Fibroblast of mammary gland (primary cell): ENCODE measurements at regions not wholly inside any gene's neighbourhood (a gene's known extent, or its start where the extent isn't known, plus 50 kb on each side); places are given as distances from the start of the nearest gene placed in this dataset.
A peak's percentile ranks its signal among the peaks of the same experiment; 100 is the strongest.

ENCODE experiments used
- DNase-seq: peaks from one replicate; pipeline ENCODE4 v3.0.0-alpha.2; 2010; ENCODE audit warnings: low read depth
- H3K4me3 ChIP-seq: 2 replicates; pipeline ENCODE4 v1.5.1; 2011; ENCODE audit warnings: low read depth, mild to moderate bottlenecking, low read length, moderate library complexity; ENCODE audit not compliant: control insufficient read depth
- CTCF ChIP-seq: conservative IDR thresholded peaks from 2 replicates; pipeline ENCODE4 v1.5.1; 2011; ENCODE audit warnings: low read depth, low read length, inconsistent platforms; ENCODE audit not compliant: control insufficient read depth, insufficient read depth

- no peak overlapping the region for H3K4me3 ChIP-seq
- DNase-seq: no peak
- TF ChIP-seq CTCF: no peak
Observed at GRCh38 chr1:98098473-98098872, 177.6 kb upstream of the DPYD start.

- DNase-seq: peak; percentile 83
- TF ChIP-seq CTCF: no peak
Observed at GRCh38 chr1:98090351-98090750, 169.5 kb upstream of the DPYD start.

GRCh38 chr1:98088381-98088780 lies 167.5 kb upstream of the DPYD start:
- no peak overlapping the region for H3K4me3 ChIP-seq
- DNase-seq: no peak
- no peak for TF ChIP-seq CTCF

More at GRCh38 chr1:98090351-98090750, 169.5 kb upstream of the DPYD start:
- H3K4me3 ChIP-seq: no peak overlapping the region

GRCh38 chr1:98086796-98087441 lies 166.1 kb upstream of the DPYD start:
- H3K4me3 ChIP-seq: no peak overlapping the region
- TF ChIP-seq CTCF: no peak
- DNase-seq: peak; percentile 94

GRCh38 chr1:98086156-98086555 lies 165.3 kb upstream of the DPYD start:
- peak; percentile 75 for DNase-seq
- H3K4me3 ChIP-seq: no peak overlapping the region

GRCh38 chr1:98084188-98084587 lies 163.4 kb upstream of the DPYD start:
- no peak overlapping the region for H3K4me3 ChIP-seq
- DNase-seq: no peak
- no peak for TF ChIP-seq CTCF

More at GRCh38 chr1:98086156-98086555, 165.3 kb upstream of the DPYD start:
- TF ChIP-seq CTCF: no peak

- no peak for TF ChIP-seq CTCF
- DNase-seq: no peak
Observed at GRCh38 chr1:98081944-98082343, 161.1 kb upstream of the DPYD start.

More at GRCh38 chr1:98081944-98082343, 161.1 kb upstream of the DPYD start:
- H3K4me3 ChIP-seq: no peak overlapping the region
